GM11168 (cell line): ENCODE measurements at regions not wholly inside any gene's neighbourhood (a gene's known extent, or its start where the extent isn't known, plus 50 kb on each side); places are given as distances from the start of the nearest gene placed in this dataset.

ENCODE experiments used
- in situ Hi-C: fragments of 300-500 bp; cut with MboI; formaldehyde crosslinking; loops from one replicate; pipeline ENCODE4 v1.12.0; 2022; ENCODE audit warnings: low sequenced_read_pairs; ENCODE audit not compliant: unreplicated experiment

GRCh38 chr2:219765231-219765911 lies 137.9 kb downstream of the SLC4A3 start:
- in situ Hi-C loops: no loop called here

- in situ Hi-C loops: no loop called here
Measured at GRCh38 chr2:219766658-219767057, 139.2 kb downstream of the SLC4A3 start.

GRCh38 chr2:219769090-219769910 lies 141.9 kb downstream of the SLC4A3 start:
- in situ Hi-C loops: no loop called here

GRCh38 chr2:219772103-219772635 lies 144.7 kb downstream of the SLC4A3 start:
- in situ Hi-C loops: no loop called here

GRCh38 chr2:219772697-219773096 lies 145.3 kb downstream of the SLC4A3 start:
- in situ Hi-C loops: no loop called here

- in situ Hi-C loops: no loop called here
Measured at GRCh38 chr2:219775506-219775905, 148.1 kb downstream of the SLC4A3 start.

GRCh38 chr2:219777388-219777787 lies 150.0 kb downstream of the SLC4A3 start:
- in situ Hi-C loops: no loop called here

GRCh38 chr2:219778189-219778588 lies 150.8 kb downstream of the SLC4A3 start:
- in situ Hi-C loops: no loop called here

GRCh38 chr2:219782737-219783348 lies 155.4 kb downstream of the SLC4A3 start:
- in situ Hi-C loops: no loop called here

GRCh38 chr2:219783359-219783975 lies 156.0 kb downstream of the SLC4A3 start:
- in situ Hi-C loops: no loop called here

GRCh38 chr2:219784178-219784577 lies 156.7 kb downstream of the SLC4A3 start:
- in situ Hi-C loops: no loop called here

- in situ Hi-C loops: no loop called here
Measured at GRCh38 chr2:219789476-219789875, 162.0 kb downstream of the SLC4A3 start.

GRCh38 chr2:219792446-219792845 lies 165.0 kb downstream of the SLC4A3 start:
- in situ Hi-C loops: no loop called here

- in situ Hi-C loops: no loop called here
Measured at GRCh38 chr2:219798430-219798829, 171.0 kb downstream of the SLC4A3 start.

- in situ Hi-C loops: no loop called here
Measured at GRCh38 chr2:219803294-219803693, 175.9 kb downstream of the SLC4A3 start.

- in situ Hi-C loops: no loop called here
Measured at GRCh38 chr2:219810895-219811294, 183.5 kb downstream of the SLC4A3 start.

GRCh38 chr2:219812672-219813071 lies 185.2 kb downstream of the SLC4A3 start:
- in situ Hi-C loops: no loop called here

- in situ Hi-C loops: no loop called here
Measured at GRCh38 chr2:219820767-219821166, 193.3 kb downstream of the SLC4A3 start.

- in situ Hi-C loops: no loop called here
Measured at GRCh38 chr2:219823574-219823973, 196.1 kb downstream of the SLC4A3 start.

GRCh38 chr2:219824996-219825395 lies 197.6 kb downstream of the SLC4A3 start:
- in situ Hi-C loops: no loop called here

- in situ Hi-C loops: no loop called here
Measured at GRCh38 chr2:219828127-219828526, 200.7 kb downstream of the SLC4A3 start.
